H9 (cell line): ENCODE measurements at regions not wholly inside any gene's neighbourhood (a gene's known extent, or its start where the extent isn't known, plus 50 kb on each side); places are given as distances from the start of the nearest gene placed in this dataset.

Experiments
- DNase-seq: peaks from one replicate; pipeline ENCODE4 v3.0.0-alpha.2; 2017
- H2AFZ ChIP-seq: one replicate; pipeline ENCODE4 v1.6.1; 2013; ENCODE audit warnings: mild to moderate bottlenecking, low read length, control low read depth, moderate library complexity
- H2AK5ac ChIP-seq: 2 replicates; pipeline ENCODE4 v1.6.1; 2013; ENCODE audit warnings: low read length, control low read depth, mixed read lengths; ENCODE audit not compliant: insufficient read length
- H2BK120ac ChIP-seq: one replicate; pipeline ENCODE4 v1.6.1; 2013; ENCODE audit warnings: low read depth, mild to moderate bottlenecking, low read length, control low read depth, inconsistent platforms; ENCODE audit not compliant: poor library complexity, severe bottlenecking
- H2BK12ac ChIP-seq: 2 replicates; pipeline ENCODE4 v1.6.1; 2013; ENCODE audit warnings: low read length, control low read depth, mixed read lengths, low read depth; ENCODE audit not compliant: insufficient read length
- H2BK15ac ChIP-seq: 2 replicates; pipeline ENCODE4 v1.6.1; 2013; ENCODE audit warnings: low read depth, low read length, control low read depth
- H2BK20ac ChIP-seq: one replicate; pipeline ENCODE4 v1.6.1; 2013; ENCODE audit warnings: low read depth, mild to moderate bottlenecking, low read length, control low read depth, inconsistent platforms; ENCODE audit not compliant: poor library complexity, severe bottlenecking
- H2BK5ac ChIP-seq: 2 replicates; pipeline ENCODE4 v1.6.1; 2013; ENCODE audit warnings: low read length, control low read depth, mixed read lengths; ENCODE audit not compliant: insufficient read length
- H3K14ac ChIP-seq: 2 replicates; pipeline ENCODE4 v1.6.1; 2013; ENCODE audit warnings: low read length, control low read depth; ENCODE audit not compliant: insufficient read depth
- H3K18ac ChIP-seq: 2 replicates; pipeline ENCODE4 v1.6.1; 2013; ENCODE audit warnings: low read depth, mild to moderate bottlenecking, mixed read lengths, low read length, control low read depth; ENCODE audit not compliant: insufficient read length
- H3K23ac ChIP-seq: 2 replicates; pipeline ENCODE4 v1.6.1; 2013; ENCODE audit warnings: low read length, control low read depth, mixed read lengths, low read depth; ENCODE audit not compliant: insufficient read length
- H3K23me2 ChIP-seq: 2 replicates; pipeline ENCODE4 v1.6.1; 2013; ENCODE audit warnings: low read depth, mild to moderate bottlenecking, mixed read lengths, low read length, control low read depth; ENCODE audit not compliant: insufficient read length, poor library complexity, severe bottlenecking
- H3K27ac ChIP-seq: 2 replicates; pipeline ENCODE4 v1.5.1; 2013; ENCODE audit warnings: low read length, control low read depth, mixed read lengths, low read depth; ENCODE audit not compliant: insufficient read length
- H3K27me3 ChIP-seq: 2 replicates; pipeline ENCODE4 v1.6.1; 2013; ENCODE audit warnings: low read length, control low read depth, inconsistent platforms; ENCODE audit not compliant: insufficient read depth
- H3K4ac ChIP-seq: 2 replicates; pipeline ENCODE4 v1.6.1; 2013; ENCODE audit warnings: low read depth, mild to moderate bottlenecking, control low read depth, inconsistent platforms, low read length, moderate library complexity
- H3K4me1 ChIP-seq: 2 replicates; pipeline ENCODE4 v1.6.1; 2013; ENCODE audit warnings: low read length, control low read depth, inconsistent platforms; ENCODE audit not compliant: insufficient read depth
- H3K4me2 ChIP-seq: 2 replicates; pipeline ENCODE4 v1.6.1; 2013; ENCODE audit warnings: low read length, control low read depth, mixed read lengths; ENCODE audit not compliant: insufficient read length, insufficient read depth
- H3K56ac ChIP-seq: 2 replicates; pipeline ENCODE4 v1.6.1; 2013; ENCODE audit warnings: low read depth, mild to moderate bottlenecking, mixed read lengths, low read length, control low read depth; ENCODE audit not compliant: insufficient read length
- H3K79me1 ChIP-seq: 2 replicates; pipeline ENCODE4 v1.6.1; 2013; ENCODE audit warnings: low read depth, mild to moderate bottlenecking, moderate library complexity, low read length, control low read depth, inconsistent platforms; ENCODE audit not compliant: insufficient read depth, poor library complexity, severe bottlenecking
- H3K79me2 ChIP-seq: 2 replicates; pipeline ENCODE4 v1.6.1; 2013; ENCODE audit warnings: low read length, control low read depth, inconsistent platforms; ENCODE audit not compliant: insufficient read depth
- H3K9ac ChIP-seq: 2 replicates; pipeline ENCODE4 v1.6.1; 2013; ENCODE audit warnings: low read length, control low read depth, mixed read lengths; ENCODE audit not compliant: insufficient read length; ENCODE audit errors: extremely low read depth
- H3K9me3 ChIP-seq: one replicate; pipeline ENCODE4 v1.6.1; 2013; ENCODE audit warnings: low read depth, low read length, inconsistent platforms; ENCODE audit not compliant: control insufficient read depth
- H3T11ph ChIP-seq: one replicate; pipeline ENCODE4 v1.6.1; 2013; ENCODE audit warnings: mild to moderate bottlenecking, low read length, control low read depth, inconsistent platforms
- H4K20me1 ChIP-seq: one replicate; pipeline ENCODE4 v1.6.1; 2013; ENCODE audit not compliant: control insufficient read depth, insufficient read length, insufficient read depth
- H4K5ac ChIP-seq: 2 replicates; pipeline ENCODE4 v1.6.1; 2013; ENCODE audit warnings: low read depth, mild to moderate bottlenecking, mixed read lengths, low read length, control low read depth; ENCODE audit not compliant: insufficient read length
- H4K8ac ChIP-seq: replicated peaks from 2 replicates; pipeline ENCODE4 v1.6.1; 2013; ENCODE audit warnings: low read length, control low read depth, mixed read lengths, low read depth; ENCODE audit not compliant: insufficient read length
- H4K91ac ChIP-seq: 2 replicates; pipeline ENCODE4 v1.6.1; 2013; ENCODE audit warnings: low read depth, mild to moderate bottlenecking, moderate library complexity, mixed read lengths, low read length, control low read depth; ENCODE audit not compliant: insufficient read length
- H3K27ac Mint-ChIP-seq, 3 experiments: 2 replicates in 2 of 3; 3 replicates in 1 of 3; pipeline ENCODE4 v1.8.0; 2020 to 2021; ENCODE audit warnings: mixed read lengths in 3 of 3, mild to moderate bottlenecking in 1 of 3, moderate library complexity in 1 of 3
- H3K27me3 Mint-ChIP-seq: 2 replicates; pipeline ENCODE4 v1.8.0; 2021; ENCODE audit warnings: low read depth, mild to moderate bottlenecking, moderate library complexity, mixed read lengths
- H3K36me3 Mint-ChIP-seq, 3 experiments: 2 replicates in 2 of 3; 3 replicates in 1 of 3; pipeline ENCODE4 v1.8.0; 2020 to 2021; ENCODE audit warnings: low read depth in 3 of 3, mixed read lengths in 3 of 3; ENCODE audit not compliant: insufficient read depth in 1 of 3
- H3K4me1 Mint-ChIP-seq, 2 experiments: 2 replicates each; pipeline ENCODE4 v1.8.0; 2020; ENCODE audit warnings: mixed read lengths in 2 of 2
- H3K4me3 Mint-ChIP-seq, 2 experiments: 2 replicates in 1 of 2; 3 replicates in 1 of 2; pipeline ENCODE4 v1.8.0; 2020 to 2021; ENCODE audit warnings: mild to moderate bottlenecking in 2 of 2, mixed read lengths in 2 of 2, moderate library complexity in 1 of 2
- H3K9me3 Mint-ChIP-seq, 2 experiments: 2 replicates in 1 of 2; 3 replicates in 1 of 2; pipeline ENCODE4 v1.8.0; 2020; ENCODE audit warnings: mild to moderate bottlenecking in 2 of 2, mixed read lengths in 2 of 2, moderate library complexity in 1 of 2
- CTCF ChIP-seq: fragments of 200-600 bp; sonication (generic); conservative IDR thresholded peaks from 3 replicates; pipeline ENCODE4 v1.8.0; 2021; ENCODE audit warnings: antibody characterized with exemption, mild to moderate bottlenecking
- WGBS: extraction: QIAGEN DNeasy Blood & Tissue Kit; methylation state at CpG from one replicate; pipeline ENCODE4 v1.1.7; 2013; ENCODE audit warnings: missing lambda C conversion rate, low lambda C conversion rate, mixed read lengths; ENCODE audit not compliant: insufficient read length; ENCODE audit errors: extremely low coverage; 5-methylcytosine and 5-hydroxymethylcytosine counted together

GRCh38 chr10:128473396-128473795 is 347.2 kb upstream of the MKI67 start:
- Histone ChIP-seq H3K56ac (no peak overlapping the region), H3K18ac (no peak overlapping the region), H3K4ac (no peak overlapping the region), H2BK20ac (no peak overlapping the region), H3K23ac (no peak overlapping the region), H2BK15ac (no peak overlapping the region), H3T11ph (no peak overlapping the region), H4K91ac (no peak overlapping the region), H3K4me1 (no peaks in the 10 kb centered on the region), H2AFZ (no peak overlapping the region), H3K14ac (no peak overlapping the region), H3K27ac (no peak overlapping the region), H3K27me3 (no peaks in the 10 kb centered on the region), H2BK5ac (no peak overlapping the region), H4K20me1 (no peaks in the 10 kb centered on the region), H4K5ac (no peak overlapping the region), H2AK5ac (no peak overlapping the region), H2BK120ac (no peak overlapping the region), H4K8ac (no peak overlapping the region), H3K9me3 (no peaks in the 10 kb centered on the region), H3K23me2 (no peaks in the 10 kb centered on the region), H3K79me1 (no peaks in the 10 kb centered on the region), H3K79me2 (no peaks in the 10 kb centered on the region), H2BK12ac (no peak overlapping the region), H3K9ac (no peak overlapping the region), H3K4me2 (no peak overlapping the region)
- Mint-ChIP-seq H3K27me3 (no peaks in the 10 kb centered on the region), H3K9me3 (no peaks in the 10 kb centered on the region), H3K4me3 (no peak overlapping the region), H3K36me3 (no peaks in the 10 kb centered on the region), H3K27ac (no peak overlapping the region; a peak in 1 of 7 replicates), H3K4me1 (peaks cover 0 to 6% of the 10 kb centered on the region in 2 experiments; a peak in 1 of 4 replicates)
- no CpG with 5 or more reads among the region's 11 CpGs for WGBS
- DNase-seq, result no peak
- no peak for TF ChIP-seq CTCF
